ENCODE measurements at regions not wholly inside any gene's neighbourhood (a gene's known extent, or its start where the extent isn't known, plus 50 kb on each side); places are given as distances from the start of the nearest gene placed in this dataset.

DNA sequence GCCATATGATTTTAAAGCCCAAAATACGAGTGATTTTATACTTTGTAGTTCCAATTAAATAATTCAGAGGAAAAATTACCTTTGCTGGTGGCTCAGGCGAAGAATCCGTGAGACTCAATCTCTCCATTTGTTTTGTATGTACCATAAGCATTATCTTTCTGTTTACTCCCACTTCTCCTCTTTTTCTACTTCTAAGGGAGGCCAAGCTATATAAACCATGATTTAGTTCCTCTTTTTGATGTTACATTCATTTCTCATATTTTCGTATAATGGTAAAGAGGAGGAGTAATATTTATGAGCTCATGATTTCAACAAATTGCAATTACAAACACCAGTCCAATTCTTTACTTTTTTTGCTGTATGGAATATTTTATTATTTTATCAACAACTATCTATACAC lies 50.6 kb upstream of the TES start:
- TF ChIP-seq, protein P1, sequence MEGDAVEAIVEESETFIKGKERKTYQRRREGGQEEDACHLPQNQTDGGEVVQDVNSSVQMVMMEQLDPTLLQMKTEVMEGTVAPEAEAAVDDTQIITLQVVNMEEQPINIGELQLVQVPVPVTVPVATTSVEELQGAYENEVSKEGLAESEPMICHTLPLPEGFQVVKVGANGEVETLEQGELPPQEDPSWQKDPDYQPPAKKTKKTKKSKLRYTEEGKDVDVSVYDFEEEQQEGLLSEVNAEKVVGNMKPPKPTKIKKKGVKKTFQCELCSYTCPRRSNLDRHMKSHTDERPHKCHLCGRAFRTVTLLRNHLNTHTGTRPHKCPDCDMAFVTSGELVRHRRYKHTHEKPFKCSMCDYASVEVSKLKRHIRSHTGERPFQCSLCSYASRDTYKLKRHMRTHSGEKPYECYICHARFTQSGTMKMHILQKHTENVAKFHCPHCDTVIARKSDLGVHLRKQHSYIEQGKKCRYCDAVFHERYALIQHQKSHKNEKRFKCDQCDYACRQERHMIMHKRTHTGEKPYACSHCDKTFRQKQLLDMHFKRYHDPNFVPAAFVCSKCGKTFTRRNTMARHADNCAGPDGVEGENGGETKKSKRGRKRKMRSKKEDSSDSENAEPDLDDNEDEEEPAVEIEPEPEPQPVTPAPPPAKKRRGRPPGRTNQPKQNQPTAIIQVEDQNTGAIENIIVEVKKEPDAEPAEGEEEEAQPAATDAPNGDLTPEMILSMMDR (IDR thresholded peaks at IDR 0.05): no peak
- Histone ChIP-seq H3K4me1 (no peaks in the 10 kb centered on the region), H3K4me3 (no peak overlapping the region), H3K27ac (no peak overlapping the region), H3K36me3 (ENCODE audit: insufficient read depth in 1 of 2, low read depth in 1 of 2) (no peaks in the 10 kb centered on the region), H3K9me3 (no peaks in the 10 kb centered on the region), H3K27me3 (ENCODE audit: insufficient read depth in 3 of 3, low read length in 2 of 3) (no peaks in the 10 kb centered on the region)
- intact Hi-C loops (cut with DNase I): no loop called here
- ATAC-seq (no peak), DNase-seq (no peak)
- 90 to 93% (median 91%) methylated on average over 4 of the region's 4 CpGs for WGBS, 3 donors
